DOHH2 (cell line): ENCODE measurements at regions not wholly inside any gene's neighbourhood (a gene's known extent, or its start where the extent isn't known, plus 50 kb on each side); places are given as distances from the start of the nearest gene placed in this dataset.

Experiments
- H3F3A ChIP-seq: fragments of 200-600 bp; sonication (generic), shearing (Covaris generic); 2 replicates; pipeline ENCODE4 v1.6.0; 2016; ENCODE audit warnings: antibody characterized with exemption, mild to moderate bottlenecking; ENCODE audit not compliant: control insufficient read depth, insufficient read depth
- H3K27ac ChIP-seq: fragments of 200-600 bp; sonication (generic); 2 replicates; pipeline ENCODE4 v1.5.1; 2014; ENCODE audit warnings: low read depth, mild to moderate bottlenecking, low read length, moderate library complexity
- H3K27me3 ChIP-seq: fragments of 200-600 bp; sonication (generic); 2 replicates; pipeline ENCODE4 v1.6.1; 2014; ENCODE audit warnings: mild to moderate bottlenecking, low read length, mixed read lengths; ENCODE audit not compliant: control insufficient read depth
- H3K36me3 ChIP-seq: fragments of 200-600 bp; sonication (generic); 2 replicates; pipeline ENCODE4 v1.6.1; 2014; ENCODE audit warnings: mild to moderate bottlenecking, low read length, moderate library complexity, mixed read lengths; ENCODE audit not compliant: control insufficient read depth
- H3K4me1 ChIP-seq: fragments of 200-600 bp; sonication (generic); 2 replicates; pipeline ENCODE4 v1.6.1; 2014; ENCODE audit warnings: mild to moderate bottlenecking, low read length, mixed read lengths; ENCODE audit not compliant: control insufficient read depth
- H3K4me2 ChIP-seq: fragments of 200-600 bp; sonication (generic); 2 replicates; pipeline ENCODE4 v1.6.0; 2014; ENCODE audit warnings: mild to moderate bottlenecking, low read length, moderate library complexity
- H3K4me3 ChIP-seq: fragments of 200-600 bp; sonication (generic); 2 replicates; pipeline ENCODE4 v1.5.1; 2014; ENCODE audit warnings: mild to moderate bottlenecking, low read length, mixed read lengths
- H3K79me2 ChIP-seq: fragments of 200-600 bp; sonication (generic); 2 replicates; pipeline ENCODE4 v1.6.1; 2014; ENCODE audit warnings: mild to moderate bottlenecking, low read length, mixed read lengths; ENCODE audit not compliant: control insufficient read depth
- H3K9me2 ChIP-seq: fragments of 200-600 bp; sonication (generic); replicated peaks from 2 replicates; pipeline ENCODE4 v1.6.1; 2014; ENCODE audit warnings: mild to moderate bottlenecking, low read length, mixed read lengths; ENCODE audit not compliant: control insufficient read depth
- H3K9me3 ChIP-seq: fragments of 200-600 bp; sonication (generic); 2 replicates; pipeline ENCODE4 v1.6.1; 2014; ENCODE audit warnings: antibody characterized with exemption, low read length, mixed read lengths; ENCODE audit not compliant: control insufficient read depth, insufficient read depth
- H4K20me1 ChIP-seq: fragments of 200-600 bp; sonication (generic); 2 replicates; pipeline ENCODE4 v1.6.0; 2014; ENCODE audit warnings: low read depth, mild to moderate bottlenecking, antibody characterized with exemption, low read length, moderate library complexity; ENCODE audit not compliant: control insufficient read depth, insufficient read depth
- EZH2phosphoT487 ChIP-seq: fragments of 200-600 bp; sonication (generic); IDR thresholded peaks from 2 replicates; pipeline ENCODE4 v1.6.1; 2017; ENCODE audit warnings: borderline replicate concordance, mild to moderate bottlenecking, antibody characterized with exemption, low read length, moderate library complexity, mixed read lengths
- TF ChIP-seq, protein P1 (sequence below): fragments of 200-600 bp; sonication (generic); IDR thresholded peaks from one replicate; pipeline ENCODE4 v1.5.1; 2014; ENCODE audit warnings: antibody characterized with exemption, mild to moderate bottlenecking, low read depth, low read length; ENCODE audit not compliant: poor library complexity, severe bottlenecking

GRCh38 chr17:70562137-70562536 is 392.8 kb downstream of the KCNJ2 start:
- H3K27me3 ChIP-seq: no peaks in the 10 kb centered on the region
- no peak overlapping the region for H3K4me2 ChIP-seq
- H3K9me3 ChIP-seq: no peaks in the 10 kb centered on the region
- no peaks in the 10 kb centered on the region for H3K36me3 ChIP-seq
- no peak overlapping the region for H3K4me3 ChIP-seq
- no peaks in the 10 kb centered on the region for H3K9me2 ChIP-seq
- no peak overlapping the region for H3K27ac ChIP-seq
- TF ChIP-seq, protein P1, sequence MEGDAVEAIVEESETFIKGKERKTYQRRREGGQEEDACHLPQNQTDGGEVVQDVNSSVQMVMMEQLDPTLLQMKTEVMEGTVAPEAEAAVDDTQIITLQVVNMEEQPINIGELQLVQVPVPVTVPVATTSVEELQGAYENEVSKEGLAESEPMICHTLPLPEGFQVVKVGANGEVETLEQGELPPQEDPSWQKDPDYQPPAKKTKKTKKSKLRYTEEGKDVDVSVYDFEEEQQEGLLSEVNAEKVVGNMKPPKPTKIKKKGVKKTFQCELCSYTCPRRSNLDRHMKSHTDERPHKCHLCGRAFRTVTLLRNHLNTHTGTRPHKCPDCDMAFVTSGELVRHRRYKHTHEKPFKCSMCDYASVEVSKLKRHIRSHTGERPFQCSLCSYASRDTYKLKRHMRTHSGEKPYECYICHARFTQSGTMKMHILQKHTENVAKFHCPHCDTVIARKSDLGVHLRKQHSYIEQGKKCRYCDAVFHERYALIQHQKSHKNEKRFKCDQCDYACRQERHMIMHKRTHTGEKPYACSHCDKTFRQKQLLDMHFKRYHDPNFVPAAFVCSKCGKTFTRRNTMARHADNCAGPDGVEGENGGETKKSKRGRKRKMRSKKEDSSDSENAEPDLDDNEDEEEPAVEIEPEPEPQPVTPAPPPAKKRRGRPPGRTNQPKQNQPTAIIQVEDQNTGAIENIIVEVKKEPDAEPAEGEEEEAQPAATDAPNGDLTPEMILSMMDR: no peak
- no peaks in the 10 kb centered on the region for H3F3A ChIP-seq
- H3K4me1 ChIP-seq: no peaks in the 10 kb centered on the region
- no peaks in the 10 kb centered on the region for H4K20me1 ChIP-seq
- no peaks in the 10 kb centered on the region for H3K79me2 ChIP-seq

DNA sequence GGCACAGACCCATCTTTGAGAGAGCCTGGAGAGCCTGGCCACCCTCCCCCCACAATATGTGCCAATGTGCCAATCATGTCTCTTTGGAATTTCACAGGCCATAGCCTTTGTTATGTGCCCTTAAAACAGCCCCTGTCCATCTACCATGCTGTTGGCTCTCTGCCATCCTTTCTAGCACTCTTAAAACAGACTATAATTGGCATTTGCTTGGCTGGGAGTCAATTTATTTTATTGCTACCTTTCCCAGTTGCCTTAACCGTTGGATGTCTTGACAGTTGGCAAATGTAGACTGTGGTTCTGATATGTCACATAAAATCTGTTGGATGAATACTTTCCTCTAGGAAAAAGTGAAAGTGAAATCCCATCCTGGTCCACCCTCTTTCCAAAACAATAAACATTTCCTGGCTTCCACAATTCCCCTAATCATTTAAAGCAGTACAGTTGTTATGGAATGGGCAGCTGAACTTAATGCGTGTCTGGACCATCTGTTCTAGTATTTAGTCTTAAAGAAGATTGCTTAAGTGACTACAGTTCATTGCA is 394.0 kb downstream of the KCNJ2 start:
- Histone ChIP-seq H3K36me3 (no peaks in the 10 kb centered on the region), H3K4me3 (no peak overlapping the region), H3K79me2 (no peaks in the 10 kb centered on the region), H3K27ac (no peak overlapping the region), H3K9me3 (no peaks in the 10 kb centered on the region), H4K20me1 (no peaks in the 10 kb centered on the region), H3K9me2 (no peaks in the 10 kb centered on the region), H3K4me1 (no peaks in the 10 kb centered on the region), H3K4me2 (no peak overlapping the region), H3K27me3 (no peaks in the 10 kb centered on the region), H3F3A (no peaks in the 10 kb centered on the region)
- TF ChIP-seq, protein P1: no peak
- no peak for TF ChIP-seq EZH2phosphoT487

GRCh38 chr17:70564006-70564620 is 394.8 kb downstream of the KCNJ2 start:
- Histone ChIP-seq H3K4me2 (no peak overlapping the region), H3K9me2 (no peaks in the 10 kb centered on the region), H3K79me2 (no peaks in the 10 kb centered on the region), H4K20me1 (no peaks in the 10 kb centered on the region), H3K36me3 (no peaks in the 10 kb centered on the region), H3K4me3 (no peak overlapping the region), H3K27me3 (no peaks in the 10 kb centered on the region), H3F3A (no peaks in the 10 kb centered on the region), H3K9me3 (no peaks in the 10 kb centered on the region), H3K4me1 (no peaks in the 10 kb centered on the region), H3K27ac (no peak overlapping the region)
- TF ChIP-seq, protein P1: no peak
- no peak for TF ChIP-seq EZH2phosphoT487
